Mesenchymal stem cell (in vitro differentiated cells and primary cell): ENCODE measurements at regions not wholly inside any gene's neighbourhood (a gene's known extent, or its start where the extent isn't known, plus 50 kb on each side); places are given as distances from the start of the nearest gene placed in this dataset.

Source experiments
- DNase-seq: peaks from one replicate; pipeline ENCODE4 v3.0.0-alpha.2; 2013
- H2AFZ ChIP-seq: one replicate; pipeline ENCODE4 v1.6.1; 2013; ENCODE audit warnings: low read depth, mild to moderate bottlenecking, control low read depth, inconsistent platforms, low read length, moderate library complexity
- H2AK5ac ChIP-seq: 2 replicates; pipeline ENCODE4 v1.6.1; 2013; ENCODE audit warnings: low read length, moderate library complexity, mild to moderate bottlenecking, inconsistent platforms; ENCODE audit not compliant: severe bottlenecking
- H2BK120ac ChIP-seq: one replicate; pipeline ENCODE4 v1.6.1; 2013; ENCODE audit warnings: low read depth, mild to moderate bottlenecking, inconsistent platforms, low read length, moderate library complexity
- H2BK12ac ChIP-seq, 2 experiments: one replicate each; pipeline ENCODE4 v1.6.1; 2013; ENCODE audit warnings: inconsistent platforms in 2 of 2, low read length in 2 of 2, mild to moderate bottlenecking in 2 of 2, moderate library complexity in 2 of 2, control low read depth in 1 of 2
- H2BK15ac ChIP-seq: one replicate; pipeline ENCODE4 v1.6.1; 2013; ENCODE audit warnings: mild to moderate bottlenecking, low read depth, inconsistent platforms; ENCODE audit not compliant: poor library complexity, severe bottlenecking
- H2BK5ac ChIP-seq: 2 replicates; pipeline ENCODE4 v1.6.1; 2013; ENCODE audit warnings: low read depth, mild to moderate bottlenecking, low read length, control low read depth, inconsistent platforms; ENCODE audit not compliant: poor library complexity, severe bottlenecking
- H3K14ac ChIP-seq, 2 experiments: one replicate each; pipeline ENCODE4 v1.6.1; 2013; ENCODE audit warnings: inconsistent platforms in 2 of 2, low read length in 2 of 2, control low read depth in 1 of 2, mild to moderate bottlenecking in 1 of 2, moderate library complexity in 1 of 2
- H3K18ac ChIP-seq, 2 experiments: one replicate each; pipeline ENCODE4 v1.6.1; 2013; ENCODE audit warnings: inconsistent platforms in 2 of 2, low read length in 2 of 2, control low read depth in 1 of 2, low read depth in 1 of 2, mild to moderate bottlenecking in 1 of 2
- H3K23ac ChIP-seq, 2 experiments: one replicate each; pipeline ENCODE4 v1.6.1; 2013; ENCODE audit warnings: inconsistent platforms in 2 of 2, low read length in 2 of 2, mild to moderate bottlenecking in 2 of 2, moderate library complexity in 2 of 2, control low read depth in 1 of 2
- H3K27ac ChIP-seq: 2 replicates; pipeline ENCODE4 v1.5.1; 2013; ENCODE audit warnings: mild to moderate bottlenecking, moderate library complexity, low read length, control low read depth, inconsistent platforms; ENCODE audit not compliant: poor library complexity, severe bottlenecking
- H3K27me3 ChIP-seq, 2 experiments: 2 replicates each; pipeline versions ENCODE4 v1.6.1 to v1.7.0; 2013; ENCODE audit warnings: low read length in 2 of 2, mild to moderate bottlenecking in 2 of 2, moderate library complexity in 2 of 2, control low read depth in 1 of 2, inconsistent platforms in 1 of 2; ENCODE audit not compliant: control insufficient read depth in 1 of 2, insufficient read depth in 1 of 2
- H3K36me3 ChIP-seq, 2 experiments: 2 replicates each; pipeline versions ENCODE4 v1.6.1 to v1.7.0; 2013; ENCODE audit warnings: low read length in 2 of 2, control low read depth in 1 of 2, inconsistent platforms in 1 of 2, low read depth in 1 of 2, mild to moderate bottlenecking in 1 of 2; ENCODE audit not compliant: insufficient read depth in 2 of 2, control insufficient read depth in 1 of 2
- H3K4ac ChIP-seq, 2 experiments: one replicate each; pipeline ENCODE4 v1.6.1; 2013; ENCODE audit warnings: inconsistent platforms in 2 of 2, low read length in 2 of 2, mild to moderate bottlenecking in 2 of 2, moderate library complexity in 2 of 2, control low read depth in 1 of 2, low read depth in 1 of 2
- H3K4me1 ChIP-seq: 2 replicates; pipeline ENCODE4 v1.6.1; 2013; ENCODE audit warnings: low read depth, low read length, control low read depth; ENCODE audit not compliant: control insufficient read depth, insufficient read depth
- H3K4me2 ChIP-seq: 2 replicates; pipeline ENCODE4 v1.6.1; 2013; ENCODE audit warnings: low read length, mild to moderate bottlenecking, inconsistent platforms; ENCODE audit not compliant: poor library complexity, severe bottlenecking
- H3K4me3 ChIP-seq, 2 experiments: 2 replicates each; pipeline versions ENCODE4 v1.5.1 to v1.7.0; 2013; ENCODE audit warnings: low read length in 2 of 2, mild to moderate bottlenecking in 2 of 2, control low read depth in 1 of 2, low read depth in 1 of 2; ENCODE audit not compliant: insufficient read depth in 1 of 2
- H3K79me1 ChIP-seq: replicated peaks from 2 replicates; pipeline ENCODE4 v1.6.1; 2013; ENCODE audit warnings: mild to moderate bottlenecking, control low read depth, low read length, inconsistent platforms; ENCODE audit not compliant: poor library complexity, severe bottlenecking
- H3K9ac ChIP-seq: 2 replicates; pipeline ENCODE4 v1.7.0; 2013; ENCODE audit warnings: mild to moderate bottlenecking, low read length, moderate library complexity
- H3K9me3 ChIP-seq: 2 replicates; pipeline ENCODE4 v1.7.0; 2013; ENCODE audit warnings: mild to moderate bottlenecking, low read length; ENCODE audit not compliant: control insufficient read depth
- H4K8ac ChIP-seq: one replicate; pipeline ENCODE4 v1.6.1; 2013; ENCODE audit warnings: inconsistent platforms, mild to moderate bottlenecking, low read length, moderate library complexity
- H4K91ac ChIP-seq: one replicate; pipeline ENCODE4 v1.6.1; 2013; ENCODE audit warnings: mild to moderate bottlenecking, low read length, inconsistent platforms
- WGBS: methylation state at CpG from one replicate; pipeline ENCODE4 v1.1.7; 2013; ENCODE audit warnings: mixed read lengths; 5-methylcytosine and 5-hydroxymethylcytosine counted together

DNA sequence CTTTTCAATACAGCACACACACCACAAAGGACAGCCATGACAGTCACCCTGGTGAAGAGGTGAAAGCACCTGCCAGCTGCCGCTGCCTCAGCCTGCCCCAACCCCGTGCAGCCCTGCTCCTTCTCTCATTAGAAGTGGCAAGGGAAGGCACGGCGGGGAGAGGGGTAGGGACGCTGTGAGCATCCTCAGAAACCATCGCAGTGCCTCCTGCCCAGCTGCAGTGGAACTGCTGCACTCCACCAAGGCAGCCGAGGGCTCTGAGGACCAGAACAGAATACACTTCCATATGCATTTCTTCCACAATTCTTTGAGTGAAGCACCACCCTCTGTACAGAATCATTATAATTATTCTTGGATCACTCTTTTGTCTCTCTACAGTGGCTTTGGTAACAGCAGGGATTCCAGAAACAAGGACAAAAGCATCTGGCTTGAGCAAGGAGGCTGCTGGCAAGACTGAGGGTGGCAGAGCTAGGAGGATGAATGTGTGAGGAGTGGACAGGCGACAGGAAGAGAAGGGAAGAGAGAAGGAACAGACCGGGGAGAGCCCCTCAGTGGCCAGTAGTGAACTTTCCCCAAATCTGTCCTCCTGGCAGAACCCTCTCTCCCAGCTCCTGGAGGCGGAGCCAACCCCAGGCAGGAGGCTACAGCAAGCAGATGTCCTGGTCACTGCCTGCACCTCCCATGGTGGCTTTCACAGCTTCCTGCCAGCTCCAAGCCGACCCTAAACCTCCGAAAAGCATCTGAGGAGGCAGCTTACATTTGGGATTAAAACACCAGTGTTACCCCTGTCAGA lies 73.2 kb downstream of the MTNR1A start:
- no peaks in the 10 kb centered on the region for H3K79me1 ChIP-seq
- H3K4me3 ChIP-seq: no peak overlapping the region
- no peak overlapping the region for H2BK5ac ChIP-seq
- H4K8ac ChIP-seq: no peak overlapping the region
- H2BK12ac ChIP-seq: no peak overlapping the region
- peaks cover 0 to 27% of the 10 kb centered on the region in 2 experiments for H3K27me3 ChIP-seq
- peaks cover 2% of the 10 kb centered on the region for H3K4me1 ChIP-seq
- no peak overlapping the region for H3K18ac ChIP-seq
- no peak overlapping the region for H3K4ac ChIP-seq
- H2AK5ac ChIP-seq: no peak overlapping the region
- no peaks in the 10 kb centered on the region for H3K9me3 ChIP-seq
- 75% methylated on average over 12 of the region's 12 CpGs for WGBS
- H3K27ac ChIP-seq: no peak overlapping the region
- H2AFZ ChIP-seq: no peak overlapping the region
- H2BK15ac ChIP-seq: no peak overlapping the region
- H3K23ac ChIP-seq: no peak overlapping the region
- no peak overlapping the region for H3K14ac ChIP-seq
- H4K91ac ChIP-seq: no peak overlapping the region
- no peaks in the 10 kb centered on the region for H3K36me3 ChIP-seq
- H3K4me2 ChIP-seq: no peak overlapping the region
- no peak overlapping the region for H3K9ac ChIP-seq
- DNase-seq: no peak
- H2BK120ac ChIP-seq: no peak overlapping the region

GRCh38 chr4:186475202-186475601 lies 80.2 kb downstream of the MTNR1A start:
- 86% methylated on average over 1 of the region's 1 CpG for WGBS

GRCh38 chr4:186473933-186474332 lies 81.4 kb downstream of the MTNR1A start:
- Histone ChIP-seq H3K4me3 (no peak overlapping the region), H2BK5ac (no peak overlapping the region), H3K18ac (no peak overlapping the region), H3K36me3 (no peaks in the 10 kb centered on the region), H4K91ac (no peak overlapping the region), H2BK12ac (no peak overlapping the region), H3K4ac (no peak overlapping the region), H2BK15ac (no peak overlapping the region), H3K9ac (no peak overlapping the region), H2BK120ac (no peak overlapping the region), H3K27ac (no peak overlapping the region), H3K14ac (no peak overlapping the region), H3K9me3 (no peaks in the 10 kb centered on the region), H3K4me1 (peaks cover 2% of the 10 kb centered on the region), H3K27me3 (peaks cover 0 to 10% of the 10 kb centered on the region in 2 experiments), H3K79me1 (no peaks in the 10 kb centered on the region), H3K23ac (no peak overlapping the region), H3K4me2 (no peak overlapping the region), H2AFZ (no peak overlapping the region), H4K8ac (no peak overlapping the region), H2AK5ac (no peak overlapping the region)
- 76% methylated on average over 5 of the region's 6 CpGs for WGBS
- no peak for DNase-seq

More at GRCh38 chr4:186475202-186475601, 80.2 kb downstream of the MTNR1A start:
- no peaks in the 10 kb centered on the region for H3K79me1 ChIP-seq
- no peak overlapping the region for H3K14ac ChIP-seq
- no peak overlapping the region for H3K4ac ChIP-seq
- no peaks in the 10 kb centered on the region for H3K36me3 ChIP-seq
- H4K91ac ChIP-seq: no peak overlapping the region
- no peak overlapping the region for H2BK15ac ChIP-seq
- H3K23ac ChIP-seq: no peak overlapping the region
- no peak overlapping the region for H3K27ac ChIP-seq
- H3K27me3 ChIP-seq: peaks cover 0 to 13% of the 10 kb centered on the region in 2 experiments
- no peak overlapping the region for H3K18ac ChIP-seq
- no peak overlapping the region for H4K8ac ChIP-seq
- H3K4me2 ChIP-seq: no peak overlapping the region
- no peak overlapping the region for H2AK5ac ChIP-seq
- H3K9ac ChIP-seq: no peak overlapping the region
- H2BK120ac ChIP-seq: no peak overlapping the region
- no peak overlapping the region for H3K4me3 ChIP-seq
- no peaks in the 10 kb centered on the region for H3K9me3 ChIP-seq
- no peak overlapping the region for H2BK5ac ChIP-seq
- peaks cover 2% of the 10 kb centered on the region for H3K4me1 ChIP-seq
- no peak overlapping the region for H2AFZ ChIP-seq
- no peak overlapping the region for H2BK12ac ChIP-seq
- DNase-seq: no peak

- no peak overlapping the region for H2BK120ac ChIP-seq
- no peak overlapping the region for H2AFZ ChIP-seq
- H3K27ac ChIP-seq: no peak overlapping the region
- H3K9ac ChIP-seq: no peak overlapping the region
- H3K36me3 ChIP-seq: no peaks in the 10 kb centered on the region
- 1% methylated on average over 4 of the region's 4 CpGs for WGBS
- no peak overlapping the region for H3K14ac ChIP-seq
- no peak overlapping the region for H3K4me3 ChIP-seq
- H3K4me1 ChIP-seq: peaks cover 2% of the 10 kb centered on the region
- no peak overlapping the region for H2BK5ac ChIP-seq
- peaks cover 0 to 10% of the 10 kb centered on the region in 2 experiments for H3K27me3 ChIP-seq
- H3K23ac ChIP-seq: no peak overlapping the region
- H3K9me3 ChIP-seq: no peaks in the 10 kb centered on the region
- H4K8ac ChIP-seq: no peak overlapping the region
- no peaks in the 10 kb centered on the region for H3K79me1 ChIP-seq
- H2AK5ac ChIP-seq: no peak overlapping the region
- H3K18ac ChIP-seq: no peak overlapping the region
- no peak overlapping the region for H2BK15ac ChIP-seq
- H4K91ac ChIP-seq: no peak overlapping the region
- H3K4ac ChIP-seq: no peak overlapping the region
- no peak overlapping the region for H2BK12ac ChIP-seq
- peak overlapping the region; percentile 17 for H3K4me2 ChIP-seq
- peak; percentile 33 for DNase-seq
These were observed 82.4 kb downstream of the MTNR1A start for GRCh38 chr4:186472948-186473347.
